ENCODE measurements at regions not wholly inside any gene's neighbourhood (a gene's known extent, or its start where the extent isn't known, plus 50 kb on each side); places are given as distances from the start of the nearest gene placed in this dataset.

- H3K36me3 ChIP-seq: no peaks in the 10 kb centered on the region
- 75% methylated on average over 2 of the region's 2 CpGs; no CpG with 5 or more reads in 1 of the 2 donors for WGBS, 2 donors (ENCODE audit: low coverage in 1 of 2)
- H3K27ac ChIP-seq: no peak overlapping the region
- no peak for DNase-seq
- no peaks in the 10 kb centered on the region for H3K4me1 ChIP-seq
- H3K27me3 ChIP-seq: no peaks in the 10 kb centered on the region
- in situ Hi-C loops (cut with MboI; ENCODE audit: low pct_ligation_motif_present in 1 of 4, low pct_unique_long_range_greater_than_20kb in 1 of 4, low sequenced_read_pairs in 3 of 4): no loop called here
- peaks cover 4 to 9% of the 10 kb centered on the region in 2 donors for H3K9me3 ChIP-seq
- no peak for TF ChIP-seq POLR2AphosphoS5 (IDR thresholded peaks at IDR 0.05)
- no peak for TF ChIP-seq CTCF (IDR thresholded peaks at IDR 0.05)
- TF ChIP-seq POLR2A (IDR thresholded peaks at IDR 0.05): no peak
- no peak for TF ChIP-seq EP300 (IDR thresholded peaks at IDR 0.05; ENCODE audit: low read depth)
- H3K4me3 ChIP-seq: no peak overlapping the region
- intact Hi-C loops (cut with DNase I; ENCODE audit: low total_unique reads): no loop called here
Observed at GRCh38 chr16:16788004-16788403, 409.1 kb downstream of the NPIPA7 start.

DNA sequence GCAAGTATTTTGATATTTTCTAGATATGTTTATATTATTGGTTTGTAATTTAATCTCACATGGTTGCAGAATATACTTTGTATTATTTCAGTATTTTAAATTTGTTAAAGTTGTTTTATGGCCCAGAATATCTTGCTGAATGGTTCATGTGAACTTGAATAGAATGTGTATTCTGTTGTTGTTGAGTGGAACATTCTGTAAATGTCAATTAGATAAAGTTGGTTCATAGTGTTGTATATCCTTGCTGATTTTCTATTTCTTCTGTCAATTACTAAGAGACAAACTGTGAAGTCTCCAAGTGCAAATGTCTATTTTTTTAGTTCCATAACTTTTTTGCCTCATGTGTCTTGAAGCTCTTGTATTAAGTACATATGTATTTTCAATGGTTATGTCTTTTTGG is 411.7 kb downstream of the NPIPA7 start:
- in situ Hi-C loops (cut with MboI; ENCODE audit: low pct_ligation_motif_present in 1 of 4, low pct_unique_long_range_greater_than_20kb in 1 of 4, low sequenced_read_pairs in 3 of 4) (no loop called here), intact Hi-C loops (cut with DNase I; ENCODE audit: low total_unique reads) (no loop called here)
- TF ChIP-seq CTCF (IDR thresholded peaks at IDR 0.05): no peak
- Histone ChIP-seq H3K27ac (no peak overlapping the region), H3K36me3 (no peaks in the 10 kb centered on the region), H3K9me3 (peaks cover 4 to 9% of the 10 kb centered on the region in 2 donors), H3K4me1 (no peaks in the 10 kb centered on the region), H3K27me3 (no peaks in the 10 kb centered on the region), H3K4me3 (no peak overlapping the region)
- no peak for DNase-seq

- peaks cover 4 to 9% of the 10 kb centered on the region in 2 donors for H3K9me3 ChIP-seq
- in situ Hi-C loops (cut with MboI; ENCODE audit: low pct_ligation_motif_present in 1 of 4, low pct_unique_long_range_greater_than_20kb in 1 of 4, low sequenced_read_pairs in 3 of 4): no loop called here
- no peak overlapping the region for H3K27ac ChIP-seq
- intact Hi-C loops (cut with DNase I; ENCODE audit: low total_unique reads): no loop called here
- 50 to 74% methylated on average over 1 of the region's 1 CpG for WGBS, 2 donors (ENCODE audit: low coverage in 1 of 2)
- DNase-seq: no peak
- H3K4me3 ChIP-seq: no peak overlapping the region
- H3K36me3 ChIP-seq: no peaks in the 10 kb centered on the region
- no peak for TF ChIP-seq POLR2A (IDR thresholded peaks at IDR 0.05)
- no peak for TF ChIP-seq CTCF (IDR thresholded peaks at IDR 0.05)
- TF ChIP-seq EP300 (IDR thresholded peaks at IDR 0.05; ENCODE audit: low read depth): no peak
- no peak for TF ChIP-seq POLR2AphosphoS5 (IDR thresholded peaks at IDR 0.05)
- H3K4me1 ChIP-seq: no peaks in the 10 kb centered on the region
- no peaks in the 10 kb centered on the region for H3K27me3 ChIP-seq
Observed at GRCh38 chr16:16791051-16791450, 412.1 kb downstream of the NPIPA7 start.

DNA sequence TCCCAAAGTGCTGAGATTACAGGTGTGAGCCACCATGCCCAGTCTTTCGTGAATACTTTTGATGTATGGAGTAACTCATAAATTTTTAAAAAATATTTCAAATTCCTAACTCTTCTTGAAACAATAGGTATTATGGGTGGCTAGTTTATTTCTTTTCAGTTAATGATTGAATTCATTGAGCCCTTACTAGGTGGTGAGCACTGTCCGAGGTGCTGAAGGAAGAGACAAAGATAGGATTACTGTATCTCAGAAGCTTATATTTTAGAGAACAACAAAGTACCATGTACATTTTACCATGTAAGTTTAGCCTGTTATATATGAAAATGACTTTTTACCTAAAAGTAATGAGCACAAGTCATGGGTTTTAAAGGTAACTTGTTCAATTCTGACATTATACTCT is 418.3 kb downstream of the NPIPA7 start:
- no peak for DNase-seq
- intact Hi-C loops (cut with DNase I; ENCODE audit: low total_unique reads): no loop called here
- no peaks in the 10 kb centered on the region for H3K27me3 ChIP-seq
- no peak overlapping the region for H3K4me3 ChIP-seq
- 40 to 58% methylated on average over 2 of the region's 2 CpGs for WGBS, 2 donors (ENCODE audit: low coverage in 1 of 2)
- no peak overlapping the region for H3K27ac ChIP-seq
- TF ChIP-seq POLR2A (IDR thresholded peaks at IDR 0.05) (no peak), EP300 (IDR thresholded peaks at IDR 0.05; ENCODE audit: low read depth) (no peak), POLR2AphosphoS5 (IDR thresholded peaks at IDR 0.05) (no peak), CTCF (IDR thresholded peaks at IDR 0.05) (no peak)
- H3K9me3 ChIP-seq: no peaks in the 10 kb centered on the region
- no peaks in the 10 kb centered on the region for H3K4me1 ChIP-seq
- in situ Hi-C loops (cut with MboI; ENCODE audit: low pct_ligation_motif_present in 1 of 4, low pct_unique_long_range_greater_than_20kb in 1 of 4, low sequenced_read_pairs in 3 of 4): no loop called here
- no peaks in the 10 kb centered on the region for H3K36me3 ChIP-seq
